Left ventricle myocardium superior (tissue), 1 donor: ENCODE measurements at regions not wholly inside any gene's neighbourhood (a gene's known extent, or its start where the extent isn't known, plus 50 kb on each side); places are given as distances from the start of the nearest gene placed in this dataset.
"Not testable (repeated sequence)": the region's sequence is repeated elsewhere in the genome, so short reads cannot be mapped to it uniquely, and the experiment has no call there.

ENCODE experiments used
- ATAC-seq: fragments of 200-7000 bp; cut with Tn5 transposase; one replicate; pipeline ENCODE4 v1.9.1; 2020; ENCODE audit warnings: mild to moderate bottlenecking, moderate library complexity
- DNase-seq: peaks from one replicate; pipeline ENCODE4 v3.0.0-alpha.2; 2020
- intact Hi-C: fragments of 100-400 bp; cut with micrococcal nuclease; formaldehyde crosslinking; loops from one replicate; pipeline ENCODE4 v1.11.0; 2022
- donor health status: DM: no; HTN: yes; CAD: no; lungs with severe emphysema.

DNA sequence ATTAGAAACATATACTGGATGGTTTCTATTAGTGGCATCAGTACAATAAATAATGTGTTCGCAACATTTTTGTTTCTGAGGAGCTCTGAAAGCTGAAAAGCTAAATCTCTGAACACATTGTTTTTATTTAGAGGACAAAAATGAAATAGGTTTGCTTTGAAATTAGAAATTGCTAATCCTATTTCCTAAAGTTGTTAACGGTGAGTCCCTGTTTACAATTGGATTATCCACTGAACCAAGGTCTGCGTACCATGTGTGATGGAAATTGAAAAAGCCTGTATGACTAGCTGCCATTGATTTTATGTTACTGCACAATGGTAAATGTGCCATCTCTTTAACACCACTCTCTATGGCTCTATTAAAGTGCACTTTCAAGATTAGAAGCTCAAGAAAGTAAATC is 297.7 kb upstream of the NUDT12 start:
- intact Hi-C loops = no loop called here
- ATAC-seq (no peak), DNase-seq (no peak)

- ATAC-seq, DNase-seq, intact Hi-C loops: not testable (repeated sequence)
Observed at GRCh38 chr5:103858367-103858766, 295.8 kb upstream of the NUDT12 start.

- intact Hi-C loops = no loop called here
- ATAC-seq = no peak
- DNase-seq = no peak
Observed at GRCh38 chr5:103851091-103851490, 288.5 kb upstream of the NUDT12 start.

- intact Hi-C loops = no loop called here
- DNase-seq = no peak
- no peak for ATAC-seq
Observed at GRCh38 chr5:103849934-103850333, 287.3 kb upstream of the NUDT12 start.

DNA sequence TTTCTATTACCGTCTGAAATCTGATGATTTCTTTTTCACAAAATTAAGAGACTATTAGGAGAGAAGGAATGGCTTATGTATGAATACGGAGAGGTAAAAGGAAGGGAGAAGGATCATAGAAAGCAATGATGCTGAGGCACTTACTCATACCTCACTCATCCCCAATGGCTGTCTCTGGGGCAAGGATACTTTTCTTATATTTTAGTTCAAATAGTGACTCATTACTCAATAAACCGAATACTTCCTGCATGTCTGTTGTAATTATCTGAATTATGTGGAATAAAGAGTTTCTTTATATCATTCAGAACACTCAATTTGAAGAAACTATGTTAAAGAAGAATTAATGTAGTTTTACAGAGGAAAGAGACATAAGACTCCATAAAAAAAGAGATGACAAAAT is 284.5 kb upstream of the NUDT12 start:
- intact Hi-C loops = no loop called here
- no peak for DNase-seq
- ATAC-seq = no peak

- intact Hi-C loops = no loop called here
- no peak for ATAC-seq
Observed at GRCh38 chr5:103842936-103843335, 280.3 kb upstream of the NUDT12 start.

DNA sequence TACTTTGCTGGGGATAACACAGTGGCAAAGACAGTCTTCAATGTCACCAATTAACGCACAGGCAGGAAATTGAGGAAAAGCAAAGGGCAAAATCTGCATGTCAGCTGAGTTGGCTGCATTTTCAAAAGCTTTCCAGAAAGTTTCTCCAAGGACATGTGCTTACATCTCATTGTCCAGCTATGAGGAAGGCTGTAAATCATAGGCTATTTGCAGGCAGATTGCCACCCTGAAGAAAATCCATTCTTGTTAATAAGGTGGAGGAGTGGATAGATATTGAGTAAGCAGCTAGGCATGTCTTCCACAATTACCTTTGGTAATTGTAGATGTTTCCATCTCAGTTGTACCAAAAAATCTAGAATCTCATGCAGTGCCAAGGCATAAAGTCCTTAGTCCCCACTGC is 278.0 kb upstream of the NUDT12 start:
- ATAC-seq (no peak), DNase-seq (no peak)
- intact Hi-C loops = no loop called here

More at GRCh38 chr5:103842936-103843335, 280.3 kb upstream of the NUDT12 start:
- no peak for DNase-seq

- intact Hi-C loops = no loop called here
- DNase-seq (no peak), ATAC-seq (no peak)
Observed at GRCh38 chr5:103834216-103834615, 271.6 kb upstream of the NUDT12 start.

GRCh38 chr5:103829585-103829984 is 267.0 kb upstream of the NUDT12 start:
- DNase-seq (no peak), ATAC-seq (no peak)
- intact Hi-C loops = no loop called here

- intact Hi-C loops = no loop called here
- DNase-seq (no peak), ATAC-seq (no peak)
Observed at GRCh38 chr5:103827976-103828375, 265.4 kb upstream of the NUDT12 start.

- no peak for ATAC-seq
- intact Hi-C loops = no loop called here
- no peak for DNase-seq
Observed at GRCh38 chr5:103821361-103821760, 258.8 kb upstream of the NUDT12 start.

DNA sequence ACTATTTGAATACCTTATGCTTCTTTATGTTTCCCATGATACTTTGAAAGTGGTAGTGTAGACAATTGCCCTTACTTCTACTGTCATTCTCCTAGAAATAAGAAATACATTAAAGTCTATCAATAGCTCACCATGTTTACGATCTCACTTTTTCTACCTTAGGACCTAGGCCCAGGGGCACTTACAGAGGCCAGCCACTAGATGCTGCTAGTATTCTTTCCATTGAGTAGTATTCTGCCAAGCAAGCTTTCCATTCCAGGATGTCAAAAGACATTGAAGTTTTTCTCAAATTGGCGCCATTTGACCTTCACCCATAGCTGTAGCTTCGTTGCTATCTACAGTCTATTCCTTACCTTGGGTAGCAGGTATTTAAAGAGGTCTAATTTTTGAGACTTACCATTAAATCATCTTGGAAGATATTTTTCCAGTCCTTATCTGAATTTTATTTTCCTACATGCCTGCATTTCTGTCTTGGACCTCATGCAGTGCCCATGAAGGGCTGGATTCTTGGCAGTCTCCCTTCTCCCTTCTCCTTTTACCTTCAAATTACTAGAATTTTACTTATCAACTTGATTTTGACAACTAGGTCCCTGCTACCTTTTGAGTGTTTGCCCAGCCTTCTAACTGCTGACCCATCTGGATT is 246.0 kb upstream of the NUDT12 start:
- no peak for ATAC-seq
- no peak for DNase-seq
- intact Hi-C loops = no loop called here

GRCh38 chr5:103804711-103805110 is 242.1 kb upstream of the NUDT12 start:
- DNase-seq = no peak
- ATAC-seq = no peak
- intact Hi-C loops = no loop called here

- ATAC-seq = no peak
Observed at GRCh38 chr5:103801681-103802080, 239.1 kb upstream of the NUDT12 start.

DNA sequence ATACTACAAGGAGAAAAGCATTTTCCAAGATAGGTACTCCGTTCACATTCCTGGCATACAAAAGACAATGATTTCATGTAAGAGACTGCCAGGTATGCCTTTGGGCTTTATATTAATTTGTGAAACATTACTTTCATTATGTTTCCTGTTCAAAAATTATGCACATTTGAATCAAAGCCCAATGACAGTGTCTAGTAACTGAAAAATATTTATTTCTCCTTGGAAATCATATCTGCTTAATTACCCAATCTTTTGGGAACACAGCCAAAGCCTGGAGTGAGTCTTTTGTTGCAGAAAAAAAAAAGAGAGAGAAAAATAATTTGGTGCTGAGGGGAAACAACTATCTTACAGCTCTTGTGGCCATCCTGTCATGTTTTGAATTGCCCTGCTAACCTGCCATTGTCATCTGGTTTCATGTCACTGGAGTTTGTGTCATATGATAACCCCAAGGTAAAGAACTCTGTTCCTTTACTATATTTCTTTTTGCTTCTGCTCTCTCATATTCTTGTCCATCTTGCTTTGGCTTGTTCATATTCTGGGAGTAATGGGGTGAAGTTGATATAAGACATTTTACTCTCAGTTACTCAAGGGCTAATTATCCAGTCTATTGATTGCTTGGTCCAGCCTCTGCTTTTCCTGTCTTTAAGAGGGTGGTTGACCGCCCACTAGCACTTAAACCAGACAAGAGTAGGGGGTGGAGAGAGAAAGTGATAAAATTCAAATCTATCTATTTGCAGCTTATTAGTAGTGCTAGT is 238.3 kb upstream of the NUDT12 start:
- ATAC-seq = no peak
- intact Hi-C loops = no loop called here
- no peak for DNase-seq

More at GRCh38 chr5:103801681-103802080, 239.1 kb upstream of the NUDT12 start:
- intact Hi-C loops = no loop called here
- DNase-seq = no peak

DNA sequence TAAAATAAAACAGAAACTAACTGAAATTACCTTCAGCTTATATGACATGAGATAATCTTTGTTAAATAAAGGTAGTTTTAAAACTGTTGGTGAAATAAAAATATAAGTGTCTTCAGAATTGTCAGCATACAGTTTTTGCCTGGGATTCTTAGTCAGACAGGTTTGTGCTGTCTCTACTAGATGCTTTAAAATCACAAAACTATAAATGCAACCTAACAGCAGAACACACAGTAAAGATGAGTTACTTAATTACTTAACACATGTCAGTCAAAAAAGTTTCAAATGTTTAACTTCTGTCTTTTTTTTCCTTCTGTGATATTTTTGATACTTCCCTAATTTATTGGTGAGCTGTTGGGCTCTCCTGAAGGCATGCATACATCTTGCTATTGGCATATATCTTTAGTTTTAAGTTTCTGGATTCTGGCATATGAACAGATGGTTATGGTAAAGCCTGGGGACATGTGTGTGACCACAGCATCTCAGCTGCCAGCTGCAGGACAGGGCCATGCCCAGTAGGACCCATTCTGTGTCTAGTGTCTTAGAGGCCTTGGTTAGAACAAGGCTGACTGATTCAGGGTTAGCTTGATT is 231.1 kb upstream of the NUDT12 start:
- ATAC-seq = no peak
- intact Hi-C loops = no loop called here
- DNase-seq = no peak

- intact Hi-C loops = no loop called here
- DNase-seq = no peak
- ATAC-seq = no peak
Observed at GRCh38 chr5:103785569-103785968, 223.0 kb upstream of the NUDT12 start.

DNA sequence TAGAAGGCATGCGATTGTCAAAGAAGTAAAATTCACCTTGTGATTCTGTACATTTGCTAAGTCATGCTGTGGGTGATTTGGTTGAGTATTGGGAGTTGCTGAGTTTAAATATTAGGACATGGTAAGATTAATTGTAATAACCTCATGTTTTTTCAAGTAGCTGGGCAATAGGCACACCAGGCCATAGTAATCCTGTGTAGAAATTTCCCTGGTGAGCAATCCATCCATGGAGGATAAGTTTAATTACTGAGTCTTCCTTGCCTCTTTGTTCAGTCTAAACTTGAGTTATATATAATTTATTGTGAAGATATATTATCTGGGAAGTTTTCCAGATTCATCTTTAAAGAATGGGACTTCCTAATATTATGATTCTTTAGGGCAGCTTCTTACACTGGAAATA is 221.1 kb upstream of the NUDT12 start:
- DNase-seq = no peak
- intact Hi-C loops = no loop called here
- ATAC-seq = no peak

GRCh38 chr5:103780794-103781193 is 218.2 kb upstream of the NUDT12 start:
- intact Hi-C loops = no loop called here
- no peak for ATAC-seq
- DNase-seq = no peak

DNA sequence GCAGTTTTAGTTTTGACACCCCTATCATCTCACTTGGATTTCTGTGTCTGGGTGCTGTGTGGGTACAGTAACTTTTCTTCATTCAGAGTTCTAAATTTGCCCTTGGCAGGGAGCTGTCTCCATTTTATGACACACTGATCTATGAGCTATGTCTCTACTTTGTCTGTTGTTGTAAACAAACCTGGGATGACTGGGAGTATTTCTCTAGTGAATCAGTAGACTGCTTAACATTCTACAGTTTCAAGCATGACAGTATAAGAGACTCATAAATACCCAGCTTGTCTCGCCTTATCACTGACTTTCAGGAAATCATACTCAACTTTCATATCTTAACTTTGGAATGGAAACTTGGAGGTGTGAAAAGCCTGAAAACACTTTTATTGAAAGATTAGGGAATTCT is 212.1 kb upstream of the NUDT12 start:
- intact Hi-C loops = no loop called here
- ATAC-seq (no peak), DNase-seq (no peak)

GRCh38 chr5:103772248-103772647 is 209.7 kb upstream of the NUDT12 start:
- no peak for DNase-seq
- no peak for ATAC-seq
- intact Hi-C loops = no loop called here
